ENCODE measurements at regions not wholly inside any gene's neighbourhood (a gene's known extent, or its start where the extent isn't known, plus 50 kb on each side); places are given as distances from the start of the nearest gene placed in this dataset.

GRCh38 chr1:195785830-195786229 is 822.4 kb downstream of the KCNT2 start:
- Histone ChIP-seq H4K20me1 (ENCODE audit: control insufficient read depth, insufficient read depth) (no peaks in the 10 kb centered on the region), H3K79me2 (ENCODE audit: control insufficient read depth, insufficient read depth, low read length) (no peaks in the 10 kb centered on the region), H3K4me1 (ENCODE audit: control insufficient read depth, insufficient read depth, low read length) (no peaks in the 10 kb centered on the region), H3K36me3 (ENCODE audit: control insufficient read depth in 2 of 2, insufficient read depth in 2 of 2, low read length in 1 of 2) (no peaks in the 10 kb centered on the region), H3K9me3 (replicated peaks; ENCODE audit: control insufficient read depth, insufficient read depth, low read length) (no peaks in the 10 kb centered on the region), H3K9ac (ENCODE audit: control insufficient read depth, insufficient read depth, low read length) (no peak overlapping the region), H3K27ac (ENCODE audit: control insufficient read depth, insufficient read depth) (no peak overlapping the region), H3K4me3 (no peak overlapping the region), H3K4me2 (ENCODE audit: control insufficient read depth, insufficient read depth) (no peak overlapping the region), H2AFZ (ENCODE audit: control insufficient read depth, low read depth, low read length) (no peak overlapping the region), H3K27me3 (replicated peaks in 1 of 2; ENCODE audit: control insufficient read depth in 2 of 2, insufficient read depth in 2 of 2, low read length in 1 of 2) (no peaks in the 10 kb centered on the region)
- ChIA-PET SMC1A (ENCODE audit: uncharacterized antibody, unreplicated experiment) (no interaction called here), CTCF (no interaction called here), RAD21 (ENCODE audit: unreplicated experiment) (no interaction called here), POLR2A (no interaction called here)
- WGBS (ENCODE audit: insufficient coverage, insufficient replicate concordance, low lambda C conversion rate, missing lambda C conversion rate) = 0% methylated on average over 1 of the region's 1 CpG
- no peak for TF ChIP-seq POU2F2 (IDR thresholded peaks at IDR 0.05; ENCODE audit: borderline replicate concordance, low read depth, low read length)
- TF ChIP-seq ASH2L (IDR thresholded peaks at IDR 0.05; ENCODE audit: borderline replicate concordance, low read depth) = no peak
- TF ChIP-seq SMC3 (IDR thresholded peaks at IDR 0.05; ENCODE audit: borderline replicate concordance, low read length) = no peak
- TF ChIP-seq BCL11A (IDR thresholded peaks at IDR 0.05; ENCODE audit: low read depth, low read length) = no peak
- TF ChIP-seq PAX8 (IDR thresholded peaks at IDR 0.05) = no peak
- no peak for TF ChIP-seq ATF3 (IDR thresholded peaks at IDR 0.05; ENCODE audit: borderline replicate concordance, extremely low read depth, low read depth, low read length)
- no peak for TF ChIP-seq FOS (IDR thresholded peaks at IDR 0.05; ENCODE audit: borderline replicate concordance, extremely low read depth, insufficient read length)
- TF ChIP-seq HCFC1 (IDR thresholded peaks at IDR 0.05; ENCODE audit: low read length) = no peak
- no peak for TF ChIP-seq CBFB (IDR thresholded peaks at IDR 0.05; ENCODE audit: low read depth)
- TF ChIP-seq PAX5 (IDR thresholded peaks at IDR 0.05; ENCODE audit: borderline replicate concordance, low read depth, low read length) = no peak
- TF ChIP-seq ELK1 (IDR thresholded peaks at IDR 0.05; ENCODE audit: low read depth, low read length) = no peak
- no peak for ATAC-seq
- intact Hi-C loops (cut with micrococcal nuclease; ENCODE audit: unreplicated experiment) = no loop called here
- DNase-seq (ENCODE audit: low read depth, low spot score) = no peak
- no peak for FAIRE-seq
- no TSS peak for BruUV-seq (replicated peaks)
- in situ Hi-C loops (cut with MboI) = no loop called here
